ENCODE measurements at regions not wholly inside any gene's neighbourhood (a gene's known extent, or its start where the extent isn't known, plus 50 kb on each side); places are given as distances from the start of the nearest gene placed in this dataset.

GRCh38 chr14:38431156-38431555 lies 175.3 kb upstream of the CLEC14A start:
- TF ChIP-seq JUND (IDR thresholded peaks at IDR 0.05; ENCODE audit: low read length) = no peak
- TF ChIP-seq EP300 (IDR thresholded peaks at IDR 0.05; ENCODE audit: borderline replicate concordance in 1 of 2, low read depth in 2 of 2, low read length in 2 of 2) = no peak
- TF ChIP-seq, protein P1, sequence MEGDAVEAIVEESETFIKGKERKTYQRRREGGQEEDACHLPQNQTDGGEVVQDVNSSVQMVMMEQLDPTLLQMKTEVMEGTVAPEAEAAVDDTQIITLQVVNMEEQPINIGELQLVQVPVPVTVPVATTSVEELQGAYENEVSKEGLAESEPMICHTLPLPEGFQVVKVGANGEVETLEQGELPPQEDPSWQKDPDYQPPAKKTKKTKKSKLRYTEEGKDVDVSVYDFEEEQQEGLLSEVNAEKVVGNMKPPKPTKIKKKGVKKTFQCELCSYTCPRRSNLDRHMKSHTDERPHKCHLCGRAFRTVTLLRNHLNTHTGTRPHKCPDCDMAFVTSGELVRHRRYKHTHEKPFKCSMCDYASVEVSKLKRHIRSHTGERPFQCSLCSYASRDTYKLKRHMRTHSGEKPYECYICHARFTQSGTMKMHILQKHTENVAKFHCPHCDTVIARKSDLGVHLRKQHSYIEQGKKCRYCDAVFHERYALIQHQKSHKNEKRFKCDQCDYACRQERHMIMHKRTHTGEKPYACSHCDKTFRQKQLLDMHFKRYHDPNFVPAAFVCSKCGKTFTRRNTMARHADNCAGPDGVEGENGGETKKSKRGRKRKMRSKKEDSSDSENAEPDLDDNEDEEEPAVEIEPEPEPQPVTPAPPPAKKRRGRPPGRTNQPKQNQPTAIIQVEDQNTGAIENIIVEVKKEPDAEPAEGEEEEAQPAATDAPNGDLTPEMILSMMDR (IDR thresholded peaks at IDR 0.05; ENCODE audit: control extremely low read depth in 1 of 3, insufficient read depth in 1 of 3, low read depth in 1 of 3, low read length in 3 of 3) = no peak

All from H1 (cell line).